Vagina (tissue), 2 donors: ENCODE measurements at regions not wholly inside any gene's neighbourhood (a gene's known extent, or its start where the extent isn't known, plus 50 kb on each side); places are given as distances from the start of the nearest gene placed in this dataset.
A peak's percentile ranks its signal among the peaks of the same experiment; 100 is the strongest.

Source experiments
- CTCF ChIP-seq, 3 experiments: fragments of 450-650 bp in 2 of 3; fragments of 200-600 bp in 1 of 3; sonication (generic) in 1 of 3; IDR thresholded peaks; one replicate each; pipeline ENCODE4 v1.5.1; 2017 to 2019; ENCODE audit warnings: antibody characterized with exemption in 3 of 3, mild to moderate bottlenecking in 2 of 3, moderate library complexity in 2 of 3
- POLR2A ChIP-seq, 2 donors: fragments of 450-650 bp; IDR thresholded peaks; one replicate each; pipeline ENCODE4 v1.6.1; 2017; ENCODE audit warnings: antibody characterized with exemption in 2 of 2, mild to moderate bottlenecking in 2 of 2, moderate library complexity in 2 of 2
- POLR2AphosphoS5 ChIP-seq, 2 donors: sonication (generic); formaldehyde crosslinking; IDR thresholded peaks; one replicate each; pipeline ENCODE4 v1.9.0; 2017; ENCODE audit warnings: antibody characterized with exemption in 2 of 2, mild to moderate bottlenecking in 2 of 2, low read depth in 1 of 2; ENCODE audit not compliant: insufficient read depth in 1 of 2

DNA sequence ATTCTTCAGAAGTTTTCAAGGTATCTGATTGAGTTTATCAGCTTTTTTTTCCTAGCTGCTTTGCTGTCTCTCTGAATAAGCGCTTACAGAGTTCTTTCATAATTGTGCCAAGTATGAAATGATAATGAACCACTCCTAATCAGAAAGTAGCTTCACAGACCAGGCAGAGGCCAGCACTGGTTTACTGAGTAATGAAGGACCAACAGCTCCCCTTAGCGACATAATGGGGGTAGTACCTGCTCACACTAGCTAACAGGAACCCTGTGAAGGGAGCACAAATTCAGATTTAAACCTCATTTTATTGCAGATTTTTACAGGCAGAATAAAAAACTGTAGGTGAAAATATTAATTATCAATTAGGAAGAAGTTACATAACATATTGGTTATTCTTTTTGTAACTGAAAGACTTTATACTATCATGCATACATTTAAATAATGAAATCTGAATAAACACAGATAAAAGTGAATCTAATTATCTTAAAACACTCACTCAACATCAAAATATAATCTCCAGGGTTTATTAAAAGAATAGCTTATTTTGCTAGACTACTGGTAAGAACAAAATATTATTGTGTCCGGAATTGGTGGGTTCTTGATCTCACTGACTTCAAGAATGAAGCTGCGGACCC is 53.7 kb upstream of the LRRC30 start:
- TF ChIP-seq CTCF (IDR thresholded peaks at IDR 0.05) (peak; percentile 36 to 73 (median 59)), POLR2A (IDR thresholded peaks at IDR 0.05) (no peak), POLR2AphosphoS5 (IDR thresholded peaks at IDR 0.05; ENCODE audit: insufficient read depth in 1 of 2, low read depth in 1 of 2) (no peak)
